Mesenchymal stem cell (in vitro differentiated cells and primary cell): ENCODE measurements at regions not wholly inside any gene's neighbourhood (a gene's known extent, or its start where the extent isn't known, plus 50 kb on each side); places are given as distances from the start of the nearest gene placed in this dataset.

Experiments used
- DNase-seq: peaks from one replicate; pipeline ENCODE4 v3.0.0-alpha.2; 2013
- H2AFZ ChIP-seq: one replicate; pipeline ENCODE4 v1.6.1; 2013; ENCODE audit warnings: low read depth, mild to moderate bottlenecking, control low read depth, inconsistent platforms, low read length, moderate library complexity
- H2AK5ac ChIP-seq: 2 replicates; pipeline ENCODE4 v1.6.1; 2013; ENCODE audit warnings: low read length, moderate library complexity, mild to moderate bottlenecking, inconsistent platforms; ENCODE audit not compliant: severe bottlenecking
- H2BK120ac ChIP-seq: one replicate; pipeline ENCODE4 v1.6.1; 2013; ENCODE audit warnings: low read depth, mild to moderate bottlenecking, inconsistent platforms, low read length, moderate library complexity
- H2BK12ac ChIP-seq, 2 experiments: one replicate each; pipeline ENCODE4 v1.6.1; 2013; ENCODE audit warnings: inconsistent platforms in 2 of 2, low read length in 2 of 2, mild to moderate bottlenecking in 2 of 2, moderate library complexity in 2 of 2, control low read depth in 1 of 2
- H2BK15ac ChIP-seq: one replicate; pipeline ENCODE4 v1.6.1; 2013; ENCODE audit warnings: mild to moderate bottlenecking, low read depth, inconsistent platforms; ENCODE audit not compliant: poor library complexity, severe bottlenecking
- H2BK5ac ChIP-seq: 2 replicates; pipeline ENCODE4 v1.6.1; 2013; ENCODE audit warnings: low read depth, mild to moderate bottlenecking, low read length, control low read depth, inconsistent platforms; ENCODE audit not compliant: poor library complexity, severe bottlenecking
- H3K14ac ChIP-seq, 2 experiments: one replicate each; pipeline ENCODE4 v1.6.1; 2013; ENCODE audit warnings: inconsistent platforms in 2 of 2, low read length in 2 of 2, control low read depth in 1 of 2, mild to moderate bottlenecking in 1 of 2, moderate library complexity in 1 of 2
- H3K18ac ChIP-seq, 2 experiments: one replicate each; pipeline ENCODE4 v1.6.1; 2013; ENCODE audit warnings: inconsistent platforms in 2 of 2, low read length in 2 of 2, control low read depth in 1 of 2, low read depth in 1 of 2, mild to moderate bottlenecking in 1 of 2
- H3K23ac ChIP-seq, 2 experiments: one replicate each; pipeline ENCODE4 v1.6.1; 2013; ENCODE audit warnings: inconsistent platforms in 2 of 2, low read length in 2 of 2, mild to moderate bottlenecking in 2 of 2, moderate library complexity in 2 of 2, control low read depth in 1 of 2
- H3K27ac ChIP-seq: 2 replicates; pipeline ENCODE4 v1.5.1; 2013; ENCODE audit warnings: mild to moderate bottlenecking, moderate library complexity, low read length, control low read depth, inconsistent platforms; ENCODE audit not compliant: poor library complexity, severe bottlenecking
- H3K27me3 ChIP-seq, 2 experiments: 2 replicates each; pipeline versions ENCODE4 v1.6.1 to v1.7.0; 2013; ENCODE audit warnings: low read length in 2 of 2, mild to moderate bottlenecking in 2 of 2, moderate library complexity in 2 of 2, control low read depth in 1 of 2, inconsistent platforms in 1 of 2; ENCODE audit not compliant: control insufficient read depth in 1 of 2, insufficient read depth in 1 of 2
- H3K36me3 ChIP-seq, 2 experiments: 2 replicates each; pipeline versions ENCODE4 v1.6.1 to v1.7.0; 2013; ENCODE audit warnings: low read length in 2 of 2, control low read depth in 1 of 2, inconsistent platforms in 1 of 2, low read depth in 1 of 2, mild to moderate bottlenecking in 1 of 2; ENCODE audit not compliant: insufficient read depth in 2 of 2, control insufficient read depth in 1 of 2
- H3K4ac ChIP-seq, 2 experiments: one replicate each; pipeline ENCODE4 v1.6.1; 2013; ENCODE audit warnings: inconsistent platforms in 2 of 2, low read length in 2 of 2, mild to moderate bottlenecking in 2 of 2, moderate library complexity in 2 of 2, control low read depth in 1 of 2, low read depth in 1 of 2
- H3K4me1 ChIP-seq: 2 replicates; pipeline ENCODE4 v1.6.1; 2013; ENCODE audit warnings: low read depth, low read length, control low read depth; ENCODE audit not compliant: control insufficient read depth, insufficient read depth
- H3K4me2 ChIP-seq: 2 replicates; pipeline ENCODE4 v1.6.1; 2013; ENCODE audit warnings: low read length, mild to moderate bottlenecking, inconsistent platforms; ENCODE audit not compliant: poor library complexity, severe bottlenecking
- H3K4me3 ChIP-seq, 2 experiments: 2 replicates each; pipeline versions ENCODE4 v1.5.1 to v1.7.0; 2013; ENCODE audit warnings: low read length in 2 of 2, mild to moderate bottlenecking in 2 of 2, control low read depth in 1 of 2, low read depth in 1 of 2; ENCODE audit not compliant: insufficient read depth in 1 of 2
- H3K79me1 ChIP-seq: replicated peaks from 2 replicates; pipeline ENCODE4 v1.6.1; 2013; ENCODE audit warnings: mild to moderate bottlenecking, control low read depth, low read length, inconsistent platforms; ENCODE audit not compliant: poor library complexity, severe bottlenecking
- H3K9ac ChIP-seq: 2 replicates; pipeline ENCODE4 v1.7.0; 2013; ENCODE audit warnings: mild to moderate bottlenecking, low read length, moderate library complexity
- H3K9me3 ChIP-seq: 2 replicates; pipeline ENCODE4 v1.7.0; 2013; ENCODE audit warnings: mild to moderate bottlenecking, low read length; ENCODE audit not compliant: control insufficient read depth
- H4K8ac ChIP-seq: one replicate; pipeline ENCODE4 v1.6.1; 2013; ENCODE audit warnings: inconsistent platforms, mild to moderate bottlenecking, low read length, moderate library complexity
- H4K91ac ChIP-seq: one replicate; pipeline ENCODE4 v1.6.1; 2013; ENCODE audit warnings: mild to moderate bottlenecking, low read length, inconsistent platforms
- WGBS: methylation state at CpG from one replicate; pipeline ENCODE4 v1.1.7; 2013; ENCODE audit warnings: mixed read lengths; 5-methylcytosine and 5-hydroxymethylcytosine counted together

DNA sequence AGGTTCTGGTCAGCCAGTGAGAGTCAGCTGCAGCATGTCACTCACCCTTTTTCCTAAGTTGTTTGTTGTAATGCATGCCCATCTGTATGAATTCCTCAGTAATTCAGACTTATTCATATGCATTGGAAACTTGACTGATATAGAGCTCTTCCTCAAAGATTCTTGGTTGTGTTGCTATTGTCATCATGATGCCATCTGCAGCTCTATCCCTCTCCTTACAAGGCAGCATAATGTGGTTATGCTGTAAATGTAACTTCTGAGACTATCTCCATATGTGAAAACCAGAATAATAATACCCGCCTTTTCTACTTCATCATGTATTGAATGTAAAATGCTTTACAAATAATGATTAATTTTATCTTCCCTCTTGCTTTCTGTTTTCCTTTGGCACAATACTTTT is 252.6 kb upstream of the MTPN start:
- H3K27me3 ChIP-seq = no peaks in the 10 kb centered on the region
- H3K18ac ChIP-seq = no peak overlapping the region
- no peaks in the 10 kb centered on the region for H3K79me1 ChIP-seq
- H3K23ac ChIP-seq = no peak overlapping the region
- no peaks in the 10 kb centered on the region for H3K36me3 ChIP-seq
- H4K8ac ChIP-seq = no peak overlapping the region
- H2BK120ac ChIP-seq = no peak overlapping the region
- H3K4ac ChIP-seq = no peak overlapping the region
- no CpG with 5 or more reads among the region's 1 CpG for WGBS
- H3K4me1 ChIP-seq = no peaks in the 10 kb centered on the region
- H3K4me3 ChIP-seq = no peak overlapping the region
- no peak overlapping the region for H3K27ac ChIP-seq
- H2BK12ac ChIP-seq = no peak overlapping the region
- no peak overlapping the region for H2BK5ac ChIP-seq
- H2BK15ac ChIP-seq = no peak overlapping the region
- H3K9me3 ChIP-seq = peaks cover 17% of the 10 kb centered on the region
- DNase-seq = no peak
- H4K91ac ChIP-seq = no peak overlapping the region
- H2AK5ac ChIP-seq = no peak overlapping the region
- H3K4me2 ChIP-seq = no peak overlapping the region
- H3K14ac ChIP-seq = no peak overlapping the region
- H3K9ac ChIP-seq = no peak overlapping the region
- H2AFZ ChIP-seq = no peak overlapping the region

DNA sequence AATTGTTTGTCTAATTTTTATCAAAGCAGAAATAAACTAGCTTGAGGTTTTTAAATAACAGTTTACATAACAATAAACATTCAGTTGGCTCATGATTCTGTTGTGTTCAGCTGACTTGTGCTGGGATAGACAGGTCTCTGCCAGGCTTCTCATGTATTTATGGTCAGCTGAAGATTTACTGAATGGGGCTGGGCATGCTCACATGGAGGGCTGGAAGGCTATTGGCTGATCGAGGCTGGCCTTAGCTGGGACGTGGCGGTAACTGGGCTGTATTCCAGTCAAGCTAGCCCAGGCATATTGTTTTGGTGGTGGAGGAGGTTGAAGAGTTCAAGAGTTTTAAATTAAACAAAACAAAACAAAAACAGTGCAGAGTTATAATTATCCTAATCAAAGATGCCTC is 251.0 kb upstream of the MTPN start:
- Histone ChIP-seq H3K4ac (no peak overlapping the region), H2AFZ (no peak overlapping the region), H3K4me1 (no peaks in the 10 kb centered on the region), H3K23ac (no peak overlapping the region), H3K18ac (no peak overlapping the region), H2BK5ac (no peak overlapping the region), H3K27me3 (no peaks in the 10 kb centered on the region), H3K36me3 (no peaks in the 10 kb centered on the region), H4K91ac (no peak overlapping the region), H3K14ac (no peak overlapping the region), H2BK15ac (no peak overlapping the region), H4K8ac (no peak overlapping the region), H3K4me3 (no peak overlapping the region), H3K27ac (no peak overlapping the region), H3K9ac (no peak overlapping the region), H3K4me2 (no peak overlapping the region), H2BK120ac (no peak overlapping the region), H3K79me1 (no peaks in the 10 kb centered on the region), H2AK5ac (no peak overlapping the region), H2BK12ac (no peak overlapping the region), H3K9me3 (peaks cover 17% of the 10 kb centered on the region)
- peak; percentile 74 for DNase-seq
- WGBS = 75% methylated on average over 1 of the region's 3 CpGs

DNA sequence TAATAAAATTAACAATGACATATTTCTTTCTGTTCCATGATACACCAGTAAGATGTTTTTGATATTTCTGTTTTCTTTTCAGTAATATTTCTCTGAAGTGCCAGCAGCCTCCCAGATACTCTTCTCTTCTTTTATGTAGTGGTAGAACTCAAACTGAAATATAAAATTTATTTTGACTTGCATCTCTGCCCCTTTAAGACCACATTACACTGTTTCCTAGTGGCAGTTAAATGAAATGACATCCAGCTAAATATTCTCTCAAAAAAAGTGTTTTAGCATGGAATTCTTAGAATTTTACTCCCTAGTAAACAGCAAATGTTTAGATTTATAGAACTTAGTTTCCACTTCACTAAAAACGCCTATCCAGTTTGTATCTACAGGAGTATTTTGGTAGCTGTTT is 237.2 kb upstream of the MTPN start:
- WGBS = no CpG with 5 or more reads among the region's 1 CpG
- no peak overlapping the region for H3K4ac ChIP-seq
- no peak overlapping the region for H2BK120ac ChIP-seq
- H3K9me3 ChIP-seq = no peaks in the 10 kb centered on the region
- H3K9ac ChIP-seq = no peak overlapping the region
- H3K23ac ChIP-seq = no peak overlapping the region
- H2BK12ac ChIP-seq = no peak overlapping the region
- H3K18ac ChIP-seq = no peak overlapping the region
- H3K14ac ChIP-seq = no peak overlapping the region
- no peak overlapping the region for H4K91ac ChIP-seq
- no peak overlapping the region for H2BK15ac ChIP-seq
- H2AK5ac ChIP-seq = no peak overlapping the region
- H3K79me1 ChIP-seq = no peaks in the 10 kb centered on the region
- no peak overlapping the region for H3K27ac ChIP-seq
- no peak overlapping the region for H4K8ac ChIP-seq
- no peak overlapping the region for H3K4me2 ChIP-seq
- no peak overlapping the region for H2BK5ac ChIP-seq
- H3K36me3 ChIP-seq = no peaks in the 10 kb centered on the region
- no peak overlapping the region for H2AFZ ChIP-seq
- H3K4me3 ChIP-seq = no peak overlapping the region
- DNase-seq = no peak
- H3K4me1 ChIP-seq = no peaks in the 10 kb centered on the region
- H3K27me3 ChIP-seq = no peaks in the 10 kb centered on the region

DNA sequence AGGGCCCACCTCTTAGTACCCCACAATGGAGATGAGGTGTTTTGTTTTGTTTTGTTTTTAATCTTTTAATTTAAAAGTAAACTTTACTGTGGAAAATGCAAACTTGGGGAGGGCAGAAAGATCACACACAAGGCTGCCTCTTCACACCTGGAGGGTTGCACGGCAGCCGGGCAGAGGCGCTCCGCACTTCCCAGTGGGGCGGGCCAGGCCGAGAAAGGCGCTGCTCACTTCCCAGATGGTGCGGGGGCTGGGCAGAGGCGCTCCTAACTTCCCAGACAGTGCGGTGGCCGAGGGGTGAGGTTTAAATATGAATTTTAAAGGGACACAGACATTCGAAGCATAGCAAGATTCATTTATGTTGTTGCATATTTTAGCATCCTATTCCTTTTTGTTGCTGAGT is 235.9 kb upstream of the MTPN start:
- Histone ChIP-seq H2BK5ac (no peak overlapping the region), H3K79me1 (no peaks in the 10 kb centered on the region), H3K9me3 (no peaks in the 10 kb centered on the region), H3K23ac (no peak overlapping the region), H3K14ac (no peak overlapping the region), H3K9ac (no peak overlapping the region), H2BK12ac (no peak overlapping the region), H3K4ac (no peak overlapping the region), H3K27ac (no peak overlapping the region), H3K4me2 (no peak overlapping the region), H3K18ac (no peak overlapping the region), H4K8ac (no peak overlapping the region), H3K4me1 (no peaks in the 10 kb centered on the region), H2AK5ac (no peak overlapping the region), H3K27me3 (no peaks in the 10 kb centered on the region), H2BK15ac (no peak overlapping the region), H2AFZ (no peak overlapping the region), H2BK120ac (no peak overlapping the region), H4K91ac (no peak overlapping the region), H3K36me3 (no peaks in the 10 kb centered on the region), H3K4me3 (no peak overlapping the region)
- 89% methylated on average over 12 of the region's 12 CpGs for WGBS
- no peak for DNase-seq
